Large intestine (tissue), 3 donors: ENCODE measurements at regions not wholly inside any gene's neighbourhood (a gene's known extent, or its start where the extent isn't known, plus 50 kb on each side); places are given as distances from the start of the nearest gene placed in this dataset.

Experiments
- DNase-seq, 2 donors: peaks; one replicate each; pipeline versions ENCODE4 v3.0.0 to v3.0.0-alpha.2; 2013
- H3K27ac ChIP-seq: one replicate; pipeline ENCODE4 v1.5.1; 2013; ENCODE audit warnings: low read length
- H3K27me3 ChIP-seq: 2 replicates; pipeline ENCODE4 v1.6.1; 2013; ENCODE audit warnings: low read length; ENCODE audit not compliant: control insufficient read depth, insufficient read depth
- H3K36me3 ChIP-seq: 2 replicates; pipeline ENCODE4 v1.6.1; 2013; ENCODE audit warnings: low read length; ENCODE audit not compliant: control insufficient read depth, insufficient read depth
- H3K4me1 ChIP-seq: one replicate; pipeline ENCODE4 v1.6.1; 2013; ENCODE audit warnings: low read length; ENCODE audit not compliant: control insufficient read depth, insufficient read depth
- H3K4me3 ChIP-seq: one replicate; pipeline ENCODE4 v1.5.1; 2013; ENCODE audit warnings: low read length
- H3K9me3 ChIP-seq: one replicate; pipeline ENCODE4 v1.6.1; 2013; ENCODE audit warnings: mild to moderate bottlenecking, low read depth, low read length, moderate library complexity; ENCODE audit not compliant: control insufficient read depth
- WGBS: methylation state at CpG from one replicate; pipeline ENCODE4 v1.1.5; 2013; ENCODE audit warnings: low lambda C conversion rate; ENCODE audit not compliant: insufficient coverage; 5-methylcytosine and 5-hydroxymethylcytosine counted together

- WGBS: 20% methylated on average over 1 of the region's 3 CpGs
- Histone ChIP-seq H3K27ac (no peak overlapping the region), H3K27me3 (no peaks in the 10 kb centered on the region), H3K4me3 (no peak overlapping the region), H3K36me3 (no peaks in the 10 kb centered on the region), H3K4me1 (no peaks in the 10 kb centered on the region), H3K9me3 (no peaks in the 10 kb centered on the region)
- no peak for DNase-seq
These were observed 213.9 kb downstream of the PIK3C3 start for GRCh38 chr18:42168907-42169306.

DNA sequence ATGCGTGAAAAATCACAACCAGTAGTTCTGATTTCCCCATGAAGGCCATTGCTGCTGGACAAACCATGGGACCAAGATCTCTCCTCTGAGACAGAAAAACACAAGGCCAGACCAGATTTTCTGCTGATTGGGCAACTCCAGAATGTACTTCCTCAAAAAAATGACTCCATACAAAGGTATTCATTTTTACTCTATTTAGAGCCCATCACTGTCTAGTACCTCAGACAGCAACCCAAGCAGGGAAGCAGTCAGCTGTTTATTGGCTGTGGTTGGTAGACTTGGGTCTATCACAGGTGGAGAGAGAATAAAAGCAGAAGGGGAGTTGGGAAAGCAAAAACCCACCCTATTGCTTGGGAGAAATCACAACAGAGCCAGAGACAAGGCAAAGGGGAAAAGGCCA lies 219.9 kb downstream of the PIK3C3 start:
- WGBS: 88% methylated on average over 1 of the region's 1 CpG
- no peak for DNase-seq
- H3K9me3 ChIP-seq: no peaks in the 10 kb centered on the region
- no peaks in the 10 kb centered on the region for H3K27me3 ChIP-seq
- H3K4me3 ChIP-seq: no peak overlapping the region
- H3K4me1 ChIP-seq: no peaks in the 10 kb centered on the region
- H3K36me3 ChIP-seq: no peaks in the 10 kb centered on the region
- no peak overlapping the region for H3K27ac ChIP-seq

DNA sequence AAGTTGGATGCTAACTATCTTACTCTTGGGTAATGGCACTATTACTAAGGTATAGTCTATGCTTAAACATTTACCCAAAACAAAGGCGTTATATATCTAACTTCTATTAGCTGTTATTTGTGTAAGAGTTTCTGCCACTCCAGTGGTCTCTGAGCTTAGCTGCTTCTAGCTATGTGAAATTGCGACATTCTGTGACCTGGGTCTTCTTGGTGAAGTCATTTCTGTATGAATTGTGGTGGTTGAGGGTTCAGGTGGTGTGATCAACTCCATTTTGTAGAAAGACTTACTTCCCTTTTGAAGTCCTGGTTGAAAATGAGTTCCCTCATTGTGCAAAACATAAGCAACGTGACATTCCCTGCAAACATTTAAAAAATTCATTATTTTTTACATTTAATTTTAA lies 221.6 kb downstream of the PIK3C3 start:
- H3K27me3 ChIP-seq: no peaks in the 10 kb centered on the region
- no peaks in the 10 kb centered on the region for H3K9me3 ChIP-seq
- WGBS: 100% methylated on average over 1 of the region's 3 CpGs
- no peak for DNase-seq
- H3K4me1 ChIP-seq: no peaks in the 10 kb centered on the region
- H3K4me3 ChIP-seq: no peak overlapping the region
- no peaks in the 10 kb centered on the region for H3K36me3 ChIP-seq
- H3K27ac ChIP-seq: no peak overlapping the region

GRCh38 chr18:42177390-42177789 lies 222.4 kb downstream of the PIK3C3 start:
- Histone ChIP-seq H3K4me3 (no peak overlapping the region), H3K36me3 (no peaks in the 10 kb centered on the region), H3K27me3 (no peaks in the 10 kb centered on the region), H3K4me1 (no peaks in the 10 kb centered on the region), H3K9me3 (no peaks in the 10 kb centered on the region), H3K27ac (no peak overlapping the region)
- DNase-seq: no peak
- WGBS: 100% methylated on average over 1 of the region's 1 CpG

GRCh38 chr18:42178376-42179080 lies 223.5 kb downstream of the PIK3C3 start:
- Histone ChIP-seq H3K9me3 (no peaks in the 10 kb centered on the region), H3K4me1 (no peaks in the 10 kb centered on the region), H3K4me3 (no peak overlapping the region), H3K27ac (no peak overlapping the region), H3K27me3 (no peaks in the 10 kb centered on the region), H3K36me3 (no peaks in the 10 kb centered on the region)
- no peak for DNase-seq
- WGBS: no CpG with 5 or more reads among the region's 1 CpG

- DNase-seq: no peak
- Histone ChIP-seq H3K27ac (no peak overlapping the region), H3K4me1 (no peaks in the 10 kb centered on the region), H3K27me3 (no peaks in the 10 kb centered on the region), H3K9me3 (no peaks in the 10 kb centered on the region), H3K36me3 (no peaks in the 10 kb centered on the region), H3K4me3 (no peak overlapping the region)
- 100% methylated on average over 1 of the region's 6 CpGs for WGBS
These were observed 224.6 kb downstream of the PIK3C3 start for GRCh38 chr18:42179542-42180121.

- no peak for DNase-seq
- Histone ChIP-seq H3K4me1 (no peaks in the 10 kb centered on the region), H3K27me3 (no peaks in the 10 kb centered on the region), H3K9me3 (no peaks in the 10 kb centered on the region), H3K4me3 (no peak overlapping the region), H3K27ac (no peak overlapping the region), H3K36me3 (no peaks in the 10 kb centered on the region)
- 100% methylated on average over 1 of the region's 3 CpGs for WGBS
These were observed 226.4 kb downstream of the PIK3C3 start for GRCh38 chr18:42181474-42181873.

GRCh38 chr18:42182728-42183700 lies 228.0 kb downstream of the PIK3C3 start:
- H3K9me3 ChIP-seq: no peaks in the 10 kb centered on the region
- no CpG with 5 or more reads among the region's 7 CpGs for whole genome bisulfite sequencing
- H3K4me1 ChIP-seq: no peaks in the 10 kb centered on the region
- no peaks in the 10 kb centered on the region for H3K36me3 ChIP-seq
- no peak for DNase-seq
- H3K4me3 ChIP-seq: no peak overlapping the region
- no peak overlapping the region for H3K27ac ChIP-seq
- no peaks in the 10 kb centered on the region for H3K27me3 ChIP-seq

GRCh38 chr18:42183746-42184145 lies 228.7 kb downstream of the PIK3C3 start:
- 100% methylated on average over 1 of the region's 4 CpGs for WGBS

DNA sequence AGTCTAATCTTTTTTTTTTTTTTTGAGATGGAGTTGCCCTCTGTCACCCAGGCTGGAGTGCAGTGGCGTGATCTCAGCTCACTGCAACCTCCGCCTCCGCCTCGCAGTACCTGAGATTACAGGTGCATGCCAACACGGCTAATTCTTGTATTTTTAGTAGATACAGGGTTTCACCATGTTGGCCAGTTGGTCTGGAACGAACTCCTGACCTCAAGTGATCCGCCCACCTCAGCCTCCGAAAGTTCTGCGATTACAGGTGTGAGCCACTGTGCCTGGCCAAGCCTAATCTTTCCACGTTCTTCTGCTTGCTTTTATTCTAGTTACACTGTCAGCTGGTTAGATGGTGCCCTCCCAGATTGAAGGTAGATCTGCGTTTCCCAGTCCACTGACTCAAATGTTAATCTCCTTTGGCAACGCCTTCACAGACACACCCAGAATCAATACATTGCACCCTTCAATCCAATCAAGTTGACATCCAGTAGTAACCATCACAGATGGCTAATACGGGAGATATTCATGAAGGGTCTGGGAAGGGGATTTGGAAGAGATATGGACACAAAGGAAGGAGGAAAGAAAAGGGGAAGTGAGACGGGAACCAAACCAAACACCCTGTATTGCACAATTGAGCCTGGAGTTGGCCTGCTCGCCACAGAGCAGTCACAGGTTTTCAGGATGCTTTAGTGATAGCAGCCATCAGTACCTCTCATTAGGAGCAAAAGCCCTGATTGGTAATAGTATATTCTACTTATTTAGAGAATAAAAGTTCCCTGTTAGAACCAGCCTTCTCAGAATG lies 229.8 kb downstream of the PIK3C3 start:
- Histone ChIP-seq H3K4me1 (no peaks in the 10 kb centered on the region), H3K9me3 (no peaks in the 10 kb centered on the region), H3K27ac (no peak overlapping the region), H3K36me3 (no peaks in the 10 kb centered on the region), H3K4me3 (no peak overlapping the region), H3K27me3 (no peaks in the 10 kb centered on the region)
- 86% methylated on average over 1 of the region's 15 CpGs for WGBS
- DNase-seq: no peak

More at GRCh38 chr18:42183746-42184145, 228.7 kb downstream of the PIK3C3 start:
- H3K27ac ChIP-seq: no peak overlapping the region
- DNase-seq: no peak
- no peaks in the 10 kb centered on the region for H3K9me3 ChIP-seq
- H3K4me3 ChIP-seq: no peak overlapping the region
- H3K36me3 ChIP-seq: no peaks in the 10 kb centered on the region
- no peaks in the 10 kb centered on the region for H3K27me3 ChIP-seq
- H3K4me1 ChIP-seq: no peaks in the 10 kb centered on the region
